SW480 (cell line): ENCODE measurements at regions not wholly inside any gene's neighbourhood (a gene's known extent, or its start where the extent isn't known, plus 50 kb on each side); places are given as distances from the start of the nearest gene placed in this dataset.
"Not testable (repeated sequence)": the region's sequence is repeated elsewhere in the genome, so short reads cannot be mapped to it uniquely, and the experiment has no call there.

Experiments used
- DNase-seq: peaks from one replicate; pipeline ENCODE4 v3.0.0-alpha.2; 2016; ENCODE audit warnings: low spot score

GRCh38 chr4:126440297-126440696 lies 1125.5 kb downstream of the FAT4 start:
- no peak for DNase-seq

- no peak for DNase-seq
Measured at GRCh38 chr4:126441173-126442035, 1126.6 kb downstream of the FAT4 start.

DNA sequence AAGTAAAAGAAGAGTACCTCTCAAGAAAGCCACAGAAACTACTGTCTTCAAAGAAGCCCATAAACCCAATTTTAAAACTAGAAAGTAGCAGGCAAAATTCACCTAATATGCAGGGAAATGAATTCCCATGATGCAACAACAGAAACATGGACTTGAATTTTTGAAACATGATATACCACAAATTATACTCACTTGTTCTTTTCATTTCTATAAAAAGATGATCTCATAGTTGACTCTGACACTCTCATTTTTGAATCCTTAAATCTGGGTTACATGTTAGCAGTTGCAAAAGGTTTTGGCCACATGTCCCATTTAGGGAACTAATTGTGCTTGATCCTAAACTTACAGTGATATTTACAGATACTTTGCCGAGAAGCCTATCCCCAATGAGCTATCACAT lies 1130.8 kb downstream of the FAT4 start:
- DNase-seq: no peak

DNA sequence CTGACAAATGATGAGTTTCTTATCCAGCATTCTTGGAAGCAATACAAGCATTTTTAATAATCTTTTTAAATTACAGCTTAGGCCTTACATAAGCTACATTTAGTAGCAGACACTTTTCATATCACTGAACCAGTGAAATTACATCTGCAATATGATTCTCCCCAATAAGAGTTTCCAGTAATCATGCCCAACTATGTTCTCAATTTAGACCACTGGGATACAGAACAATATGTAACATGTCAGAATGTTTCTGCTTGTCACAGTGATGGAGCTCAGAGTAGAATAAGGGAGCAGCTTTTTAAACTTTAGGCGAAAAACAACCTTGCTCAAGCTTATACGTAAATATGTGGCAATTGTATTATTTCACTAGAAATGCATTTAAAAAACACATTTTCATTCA lies 1132.2 kb downstream of the FAT4 start:
- no peak for DNase-seq

DNA sequence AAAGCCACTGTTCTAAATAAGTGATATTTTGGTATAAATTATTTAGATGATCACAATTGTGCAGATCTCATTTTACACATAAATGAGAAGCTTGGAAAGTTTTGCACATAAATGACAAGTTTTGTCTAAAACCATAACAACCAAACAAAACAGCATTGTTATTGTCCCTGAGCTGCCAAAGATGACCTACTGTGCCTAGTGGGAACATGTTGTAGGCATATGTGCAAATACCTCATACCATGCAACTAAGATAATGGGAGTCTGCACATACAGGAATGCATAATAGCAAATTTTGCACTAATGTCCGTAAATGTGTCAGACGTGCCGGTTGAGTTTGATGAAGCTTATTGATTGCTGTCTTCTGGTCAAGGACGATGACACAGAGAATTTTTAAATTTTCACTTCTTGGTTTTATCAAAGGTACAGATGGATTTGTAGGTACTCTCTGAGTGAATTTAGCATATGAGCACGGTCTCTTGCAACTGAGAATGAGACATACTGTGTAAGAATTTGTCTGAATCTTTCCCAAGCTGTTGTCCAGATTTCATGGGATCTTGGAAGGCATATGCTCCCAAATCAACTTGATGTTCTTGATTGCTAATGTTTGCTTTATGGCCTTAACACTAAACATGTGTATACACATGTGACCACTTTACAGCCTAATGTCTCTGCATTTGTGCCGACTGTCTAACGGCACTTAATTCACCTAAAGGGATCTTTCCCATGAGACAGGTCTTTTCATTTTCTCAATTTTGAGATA lies 1133.5 kb downstream of the FAT4 start:
- DNase-seq: no peak

- no peak for DNase-seq
Measured at GRCh38 chr4:126451237-126451873, 1136.6 kb downstream of the FAT4 start.

- DNase-seq: no peak
Measured at GRCh38 chr4:126455865-126456264, 1141.1 kb downstream of the FAT4 start.

DNA sequence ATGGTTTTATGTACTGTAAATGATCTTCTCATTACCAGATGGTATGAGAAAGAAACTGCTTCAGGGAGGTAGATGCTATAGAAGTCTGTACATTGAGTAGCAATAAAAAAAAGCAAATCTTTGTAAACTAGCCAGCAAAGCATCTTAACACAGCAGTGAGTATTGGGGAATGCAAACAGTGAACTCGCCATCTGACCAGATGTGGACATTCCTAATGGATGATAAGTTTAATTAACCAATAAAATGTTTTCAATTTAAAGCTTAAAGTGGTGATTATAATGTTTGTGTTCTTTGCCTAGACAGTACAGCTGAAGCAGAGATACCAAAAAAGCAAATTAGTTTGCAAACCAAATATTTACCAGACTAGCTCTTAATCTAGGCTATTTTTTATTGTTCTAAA lies 1144.2 kb downstream of the FAT4 start:
- DNase-seq: no peak

- DNase-seq: no peak
Measured at GRCh38 chr4:126465341-126465740, 1150.6 kb downstream of the FAT4 start.

DNA sequence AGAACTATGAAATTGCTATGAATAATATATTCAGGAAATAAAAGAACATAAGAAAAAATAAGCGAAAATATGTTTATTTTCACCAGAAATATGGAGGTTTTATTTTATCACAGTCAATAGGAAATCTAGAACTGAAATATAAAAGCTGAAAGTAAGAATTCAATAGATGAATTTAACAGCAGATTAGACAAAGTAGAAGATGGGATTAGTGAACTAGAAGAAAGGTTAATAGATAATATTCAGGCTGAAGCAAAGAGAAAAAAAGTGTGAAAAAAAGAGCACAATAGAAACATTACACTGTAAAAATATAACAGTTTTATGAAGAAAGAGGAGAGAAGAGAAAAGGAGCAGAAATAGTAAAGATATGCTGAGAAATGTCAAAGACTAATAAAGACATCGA lies 1152.1 kb downstream of the FAT4 start:
- no peak for DNase-seq

GRCh38 chr4:126468144-126468543 lies 1153.4 kb downstream of the FAT4 start:
- DNase-seq: no peak

- no peak for DNase-seq
Measured at GRCh38 chr4:126470862-126471261, 1156.1 kb downstream of the FAT4 start.

DNA sequence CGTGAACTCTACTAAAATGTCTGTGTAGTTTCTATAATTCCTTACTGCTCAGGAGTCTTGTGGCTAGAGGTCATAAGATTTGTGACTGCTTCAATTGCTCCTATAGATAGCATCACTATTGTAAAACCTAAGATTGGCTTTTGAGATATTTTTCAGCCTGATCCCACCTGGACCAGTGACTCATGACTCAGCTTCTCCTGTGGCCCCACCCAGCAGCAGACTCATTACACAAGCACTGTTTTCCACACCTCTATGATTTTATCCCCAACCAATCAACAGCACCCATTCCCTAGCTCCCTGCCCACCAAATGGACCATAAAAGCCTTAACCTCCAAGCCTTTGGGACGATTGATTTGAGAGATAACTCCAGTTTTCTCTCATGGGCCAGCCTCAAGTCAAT lies 1157.0 kb upstream of the INTU start:
- no peak for DNase-seq

- DNase-seq: no peak
Measured at GRCh38 chr4:126479709-126480108, 1153.0 kb upstream of the INTU start.

- DNase-seq: no peak
Measured at GRCh38 chr4:126482311-126482710, 1150.4 kb upstream of the INTU start.

DNA sequence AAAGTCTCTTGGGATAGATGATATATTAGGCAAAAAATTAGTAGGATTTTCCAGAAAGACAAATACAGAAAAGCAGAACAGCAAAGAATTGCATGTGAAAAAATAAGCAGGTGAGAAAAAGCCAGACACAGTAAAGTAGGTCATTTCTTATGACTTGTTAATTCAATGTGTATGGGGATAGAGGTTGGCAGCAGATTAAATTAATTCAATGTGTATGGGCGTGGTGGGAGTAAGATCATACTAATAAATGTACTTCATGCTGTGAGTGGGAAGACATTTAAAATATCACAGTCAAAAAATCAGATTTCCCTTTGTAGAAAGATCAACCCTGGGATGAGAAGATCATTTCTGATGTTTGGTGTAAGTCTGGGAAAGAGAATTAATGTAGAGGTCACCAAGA lies 1146.4 kb upstream of the INTU start:
- no peak for DNase-seq

DNA sequence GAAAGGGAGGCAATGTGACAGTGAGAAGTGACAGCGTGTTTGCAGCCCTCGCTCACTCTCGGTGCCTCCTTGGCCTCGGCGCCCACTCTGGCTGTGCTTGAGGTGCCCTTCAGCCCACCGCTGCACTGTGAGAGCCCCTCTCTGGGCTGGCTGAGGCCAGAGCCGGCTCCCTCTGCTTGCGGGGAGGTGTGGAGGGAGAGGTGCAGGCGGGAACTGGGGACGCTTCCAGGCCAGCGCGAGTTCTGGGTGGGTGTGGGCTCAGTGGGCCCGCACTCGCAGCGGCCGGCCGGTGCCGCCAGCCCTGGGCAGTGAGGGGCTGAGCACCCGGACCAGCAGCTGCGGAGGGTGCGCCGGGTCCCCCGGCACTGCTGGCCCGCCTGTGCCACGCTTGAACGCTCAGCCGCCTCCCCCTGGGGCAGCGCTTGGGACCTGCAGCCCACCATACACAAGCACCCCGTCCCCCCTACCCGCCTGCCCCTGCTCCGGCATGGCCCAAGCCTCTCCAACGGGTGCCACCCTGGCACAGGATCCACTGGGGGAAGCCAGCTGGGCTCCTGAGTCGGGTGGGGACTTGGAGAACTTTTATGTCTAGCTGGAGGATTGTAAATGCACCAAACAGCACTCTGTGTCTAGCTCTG lies 1142.8 kb upstream of the INTU start:
- no peak for DNase-seq

DNA sequence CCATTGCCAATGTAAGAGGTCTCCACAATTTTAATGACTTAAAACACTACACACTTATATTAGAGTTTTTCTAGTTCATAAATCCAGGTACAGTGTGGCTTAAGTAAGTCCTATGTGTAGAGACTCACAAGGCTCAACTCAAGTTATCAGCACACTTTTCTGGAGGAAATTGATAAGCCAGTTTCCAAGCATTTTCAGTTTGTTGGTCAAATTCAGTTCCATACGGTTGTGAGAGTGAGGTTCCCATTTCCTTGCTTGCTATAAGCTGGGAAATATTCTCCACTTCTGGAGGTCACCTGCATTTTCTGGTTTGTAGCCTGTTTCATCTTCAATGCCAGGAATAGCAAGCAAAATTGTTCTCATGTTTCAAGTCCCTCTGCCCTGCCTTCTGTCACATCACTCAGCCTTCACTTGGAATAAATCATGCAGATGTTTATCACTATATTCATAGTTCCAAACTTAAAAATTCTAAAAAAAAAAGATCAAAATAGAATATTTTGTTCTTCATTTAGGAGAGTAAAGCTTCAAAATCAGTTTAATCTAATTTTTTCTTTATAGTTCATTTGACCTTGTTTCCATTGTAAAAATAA lies 1137.5 kb upstream of the INTU start:
- no peak for DNase-seq

DNA sequence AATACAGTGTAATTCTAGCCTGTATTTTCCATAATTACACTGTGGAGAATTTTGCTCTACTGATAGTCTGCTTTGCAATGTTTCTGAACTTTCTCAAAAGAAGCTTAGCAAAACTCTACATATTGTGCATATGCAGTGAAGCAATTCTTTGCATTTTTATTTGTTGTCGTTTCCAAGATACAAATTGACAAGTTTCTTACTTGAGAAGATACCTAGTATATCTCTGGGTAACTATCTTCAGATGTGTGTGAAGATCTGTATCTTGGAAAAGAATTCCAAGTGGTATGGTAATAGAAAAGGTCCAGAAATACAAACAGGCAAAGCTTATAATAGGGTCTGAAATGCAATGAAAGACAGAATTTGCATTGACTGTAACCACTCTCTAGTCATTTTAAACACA lies 1119.8 kb upstream of the INTU start:
- no peak for DNase-seq

DNA sequence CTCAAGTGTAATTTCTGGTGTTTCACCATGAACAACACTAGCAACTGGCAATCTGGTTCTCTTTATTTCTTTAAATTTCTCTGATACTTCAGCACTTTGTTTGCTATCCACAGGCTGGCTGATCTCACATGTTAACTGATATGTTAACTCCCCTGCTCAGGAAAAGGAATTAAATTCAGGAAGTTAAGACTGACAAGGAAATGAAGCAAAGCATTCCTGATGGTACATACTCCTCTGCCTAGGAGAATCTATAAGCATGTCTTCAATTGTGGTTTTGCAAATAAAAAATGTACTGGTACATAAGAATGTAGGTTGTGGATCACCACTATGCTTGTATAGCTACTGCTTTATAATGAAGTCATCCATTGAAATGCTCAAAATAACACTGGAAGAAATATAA lies 1119.2 kb upstream of the INTU start:
- DNase-seq: no peak

DNA sequence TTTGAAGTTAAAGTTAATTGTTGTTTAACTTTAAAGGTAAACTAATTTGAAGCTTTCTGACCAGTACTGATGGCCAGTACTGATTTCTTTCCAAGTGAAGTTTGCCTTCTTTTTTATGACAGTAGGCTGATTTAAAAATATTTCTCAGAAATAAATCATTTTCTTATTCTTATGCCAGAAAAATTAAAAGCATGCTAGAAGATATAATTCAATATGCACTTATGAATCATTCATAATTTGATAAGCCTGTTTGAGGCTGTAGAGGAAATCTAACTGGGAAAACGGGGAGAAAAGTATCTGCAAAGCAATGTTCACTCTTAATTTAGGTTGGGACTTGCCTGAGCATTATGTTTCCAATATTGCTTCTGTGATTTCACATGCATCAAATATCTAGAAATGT lies 1112.0 kb upstream of the INTU start:
- no peak for DNase-seq

- not testable (repeated sequence) for DNase-seq
Measured at GRCh38 chr4:126525400-126525799, 1107.4 kb upstream of the INTU start.
